GM21786 (cell line): ENCODE measurements at regions not wholly inside any gene's neighbourhood (a gene's known extent, or its start where the extent isn't known, plus 50 kb on each side); places are given as distances from the start of the nearest gene placed in this dataset.

Source experiments
- ATAC-seq: cut with Tn5 transposase; IDR thresholded peaks from one replicate; pipeline ENCODE4 v1.9.1; 2021; ENCODE audit not compliant: unreplicated experiment

- ATAC-seq, result no peak
Observed at GRCh38 chr11:119476666-119477331, 53.8 kb upstream of the THY1 start.

- ATAC-seq, result no peak
Observed at GRCh38 chr11:119476038-119476437, 53.1 kb upstream of the THY1 start.

- ATAC-seq, result no peak
Observed at GRCh38 chr11:119474682-119475596, 52.0 kb upstream of the THY1 start.

- no peak for ATAC-seq
Observed at GRCh38 chr11:119473901-119474681, 51.1 kb upstream of the THY1 start.

- no peak for ATAC-seq
Observed at GRCh38 chr11:119473226-119473625, 50.3 kb upstream of the THY1 start.

- no peak for ATAC-seq
Observed at GRCh38 chr11:119472856-119473222, 49.9 kb upstream of the THY1 start.
